Smooth muscle cell (in vitro differentiated cells): ENCODE measurements at regions not wholly inside any gene's neighbourhood (a gene's known extent, or its start where the extent isn't known, plus 50 kb on each side); places are given as distances from the start of the nearest gene placed in this dataset.

Experiments
- DNase-seq: peaks from one replicate; lab custom pipeline; 2025; ENCODE audit not compliant: unreplicated experiment; lab: John Stamatoyannopoulos, UW
- H2AFZ ChIP-seq: fragments of 200-600 bp; sonication (generic); 2 replicates; pipeline ENCODE4 v1.6.0; 2016; ENCODE audit warnings: antibody characterized with exemption, low read depth, mild to moderate bottlenecking
- H3F3A ChIP-seq: fragments of 200-600 bp; sonication (generic); 2 replicates; pipeline ENCODE4 v1.6.0; 2017; ENCODE audit warnings: antibody characterized with exemption, low read depth
- H3K27ac ChIP-seq: fragments of 200-600 bp; sonication (generic); 2 replicates; pipeline ENCODE4 v1.5.1; 2016; ENCODE audit warnings: low read depth, mild to moderate bottlenecking
- H3K27me3 ChIP-seq: fragments of 200-600 bp; sonication (generic); 2 replicates; pipeline ENCODE4 v1.6.1; 2016; ENCODE audit warnings: low read depth, mild to moderate bottlenecking
- H3K36me3 ChIP-seq: fragments of 200-600 bp; sonication (generic); 2 replicates; pipeline ENCODE4 v1.5.1; 2016; ENCODE audit warnings: low read depth
- H3K4me1 ChIP-seq: fragments of 200-600 bp; sonication (generic); 2 replicates; pipeline ENCODE4 v1.5.1; 2016; ENCODE audit warnings: low read depth
- H3K4me2 ChIP-seq: fragments of 200-600 bp; sonication (generic); 2 replicates; pipeline ENCODE4 v1.6.0; 2016; ENCODE audit warnings: mild to moderate bottlenecking
- H3K4me3 ChIP-seq: fragments of 200-600 bp; sonication (generic); 2 replicates; pipeline ENCODE4 v1.5.1; 2016; ENCODE audit warnings: mild to moderate bottlenecking
- H3K79me2 ChIP-seq: fragments of 200-600 bp; sonication (generic); 2 replicates; pipeline ENCODE4 v1.6.0; 2016; ENCODE audit warnings: low read depth, mild to moderate bottlenecking
- H3K9ac ChIP-seq: fragments of 200-600 bp; sonication (generic); 2 replicates; pipeline ENCODE4 v1.6.0; 2016; ENCODE audit warnings: low read depth
- H3K9me3 ChIP-seq: fragments of 200-600 bp; sonication (generic); replicated peaks from 2 replicates; pipeline ENCODE4 v1.5.1; 2016; ENCODE audit warnings: low read depth
- H4K20me1 ChIP-seq: fragments of 200-600 bp; sonication (generic); 2 replicates; pipeline ENCODE4 v1.6.0; 2016; ENCODE audit warnings: low read depth
- WGBS: methylation state at CpG from one replicate; pipeline ENCODE4 v1.1.7; 2016; ENCODE audit warnings: low lambda C conversion rate; 5-methylcytosine and 5-hydroxymethylcytosine counted together
- TF ChIP-seq, protein P1 (sequence below): fragments of 200-600 bp; sonication (generic); IDR thresholded peaks from 2 replicates; pipeline ENCODE4 v1.5.1; 2017; ENCODE audit warnings: borderline replicate concordance, mild to moderate bottlenecking, antibody characterized with exemption; ENCODE audit not compliant: insufficient read depth, poor library complexity, severe bottlenecking

DNA sequence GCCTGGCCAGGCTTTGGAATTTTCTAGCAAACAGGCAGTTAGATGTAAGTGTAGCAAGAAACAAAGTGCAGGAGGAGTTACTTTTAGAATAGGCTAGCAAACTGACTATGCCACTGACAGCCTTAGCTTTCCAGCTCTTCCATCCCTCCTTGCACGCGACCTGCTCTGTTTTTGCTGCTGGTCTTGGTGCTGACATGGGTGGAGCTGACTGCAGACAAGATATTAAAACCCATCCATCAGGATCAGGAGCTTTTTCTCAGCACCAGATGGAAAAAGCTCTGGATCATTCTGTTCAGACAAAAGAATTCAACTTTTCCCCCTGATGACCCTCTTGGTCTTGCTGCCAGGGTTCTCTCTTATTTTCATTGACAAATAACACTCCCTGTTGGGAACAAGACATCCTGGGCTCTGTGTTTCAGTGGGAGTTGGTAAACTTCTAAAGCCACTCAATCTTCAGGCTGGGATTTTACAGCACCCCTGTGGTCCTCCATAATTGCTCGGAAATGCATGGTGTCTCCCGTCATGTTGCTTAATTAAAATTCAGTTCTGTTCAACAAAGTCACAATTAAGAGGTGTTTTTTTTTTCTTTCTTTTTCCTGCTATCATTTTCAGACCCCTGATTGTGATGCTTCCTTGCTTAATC lies 240.0 kb upstream of the LARGE1 start:
- H2AFZ ChIP-seq, result no peak overlapping the region
- H3K9me3 ChIP-seq, result no peaks in the 10 kb centered on the region
- no peak overlapping the region for H3K9ac ChIP-seq
- H3K4me2 ChIP-seq, result no peak overlapping the region
- WGBS, result 51% methylated on average over 4 of the region's 4 CpGs
- TF ChIP-seq, protein P1, sequence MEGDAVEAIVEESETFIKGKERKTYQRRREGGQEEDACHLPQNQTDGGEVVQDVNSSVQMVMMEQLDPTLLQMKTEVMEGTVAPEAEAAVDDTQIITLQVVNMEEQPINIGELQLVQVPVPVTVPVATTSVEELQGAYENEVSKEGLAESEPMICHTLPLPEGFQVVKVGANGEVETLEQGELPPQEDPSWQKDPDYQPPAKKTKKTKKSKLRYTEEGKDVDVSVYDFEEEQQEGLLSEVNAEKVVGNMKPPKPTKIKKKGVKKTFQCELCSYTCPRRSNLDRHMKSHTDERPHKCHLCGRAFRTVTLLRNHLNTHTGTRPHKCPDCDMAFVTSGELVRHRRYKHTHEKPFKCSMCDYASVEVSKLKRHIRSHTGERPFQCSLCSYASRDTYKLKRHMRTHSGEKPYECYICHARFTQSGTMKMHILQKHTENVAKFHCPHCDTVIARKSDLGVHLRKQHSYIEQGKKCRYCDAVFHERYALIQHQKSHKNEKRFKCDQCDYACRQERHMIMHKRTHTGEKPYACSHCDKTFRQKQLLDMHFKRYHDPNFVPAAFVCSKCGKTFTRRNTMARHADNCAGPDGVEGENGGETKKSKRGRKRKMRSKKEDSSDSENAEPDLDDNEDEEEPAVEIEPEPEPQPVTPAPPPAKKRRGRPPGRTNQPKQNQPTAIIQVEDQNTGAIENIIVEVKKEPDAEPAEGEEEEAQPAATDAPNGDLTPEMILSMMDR, result no peak
- no peaks in the 10 kb centered on the region for H4K20me1 ChIP-seq
- no peak overlapping the region for H3K27ac ChIP-seq
- no peaks in the 10 kb centered on the region for H3F3A ChIP-seq
- peaks cover 13% of the 10 kb centered on the region for H3K27me3 ChIP-seq
- H3K36me3 ChIP-seq, result no peaks in the 10 kb centered on the region
- no peak overlapping the region for H3K4me3 ChIP-seq
- H3K79me2 ChIP-seq, result no peaks in the 10 kb centered on the region
- H3K4me1 ChIP-seq, result peaks cover 14% of the 10 kb centered on the region
- DNase-seq, result no peak

DNA sequence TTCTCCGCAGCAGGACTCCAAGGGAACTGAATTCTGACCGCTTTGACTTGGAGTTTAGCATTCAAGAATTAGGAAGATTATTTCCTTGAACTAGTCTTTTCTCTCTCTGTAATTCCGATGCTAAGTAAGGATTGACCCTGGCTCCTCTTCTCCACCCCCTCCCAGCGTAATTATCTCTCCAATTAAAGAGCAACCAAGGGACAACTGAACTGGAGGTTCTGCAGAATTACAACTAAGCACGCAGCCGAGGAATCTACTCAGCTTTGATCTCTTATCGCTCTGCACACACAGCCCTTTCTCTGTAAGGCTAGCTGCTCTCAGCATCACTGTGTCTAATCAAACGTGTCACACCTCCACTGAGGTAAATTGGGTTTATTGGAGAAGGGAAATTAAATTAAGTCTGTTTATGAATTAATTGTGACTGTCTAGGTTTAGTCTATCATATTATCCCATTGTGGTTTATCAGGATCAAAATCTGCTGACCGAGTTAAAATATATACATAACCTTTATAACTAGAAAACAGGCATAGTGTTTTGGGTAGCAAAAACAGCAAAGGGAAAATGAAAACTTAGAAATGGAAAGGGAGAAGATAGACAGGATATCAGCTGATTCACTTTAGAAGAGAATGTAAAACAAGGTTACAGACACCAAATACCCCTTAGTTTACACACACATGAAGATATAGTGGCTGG lies 241.3 kb upstream of the LARGE1 start:
- no peak for DNase-seq
- peaks cover 20% of the 10 kb centered on the region for H3K27me3 ChIP-seq
- no peak overlapping the region for H3K27ac ChIP-seq
- no peaks in the 10 kb centered on the region for H3K79me2 ChIP-seq
- H3K4me3 ChIP-seq, result no peak overlapping the region
- TF ChIP-seq, protein P1, result no peak
- H2AFZ ChIP-seq, result no peak overlapping the region
- no peak overlapping the region for H3K9ac ChIP-seq
- no peak overlapping the region for H3K4me2 ChIP-seq
- no peaks in the 10 kb centered on the region for H3K9me3 ChIP-seq
- peaks cover 14% of the 10 kb centered on the region for H3K4me1 ChIP-seq
- no peaks in the 10 kb centered on the region for H3F3A ChIP-seq
- no peaks in the 10 kb centered on the region for H4K20me1 ChIP-seq
- WGBS, result 68% methylated on average over 9 of the region's 9 CpGs
- H3K36me3 ChIP-seq, result no peaks in the 10 kb centered on the region

DNA sequence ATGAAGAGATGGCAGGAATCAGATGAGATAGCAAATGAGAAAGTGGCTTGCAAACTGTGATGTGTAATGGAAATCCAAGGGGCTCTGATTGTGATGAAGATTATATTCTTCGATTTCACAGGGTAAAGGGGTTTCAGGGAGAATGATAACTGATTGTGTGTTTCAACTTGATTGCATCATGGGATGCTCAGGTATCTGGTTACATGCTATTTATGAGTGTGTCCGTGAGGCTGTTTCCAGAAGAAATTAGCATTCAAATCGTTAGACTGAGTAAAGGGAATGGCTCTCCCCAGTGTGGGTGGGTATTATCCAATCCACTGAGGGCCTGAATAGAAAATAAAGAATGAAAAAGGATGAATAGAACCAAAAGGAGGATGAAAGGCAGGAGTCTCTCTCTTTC lies 278.7 kb upstream of the LARGE1 start:
- Histone ChIP-seq H4K20me1 (no peaks in the 10 kb centered on the region), H3K4me2 (no peak overlapping the region), H3K9me3 (no peaks in the 10 kb centered on the region), H3K27me3 (no peaks in the 10 kb centered on the region), H3K4me1 (no peaks in the 10 kb centered on the region), H3K9ac (no peak overlapping the region), H3K27ac (no peak overlapping the region), H3K79me2 (no peaks in the 10 kb centered on the region), H3K4me3 (no peak overlapping the region), H2AFZ (no peak overlapping the region), H3F3A (no peaks in the 10 kb centered on the region), H3K36me3 (no peaks in the 10 kb centered on the region)
- TF ChIP-seq, protein P1, result no peak
- no peak for DNase-seq
- 72% methylated on average over 3 of the region's 3 CpGs for WGBS

DNA sequence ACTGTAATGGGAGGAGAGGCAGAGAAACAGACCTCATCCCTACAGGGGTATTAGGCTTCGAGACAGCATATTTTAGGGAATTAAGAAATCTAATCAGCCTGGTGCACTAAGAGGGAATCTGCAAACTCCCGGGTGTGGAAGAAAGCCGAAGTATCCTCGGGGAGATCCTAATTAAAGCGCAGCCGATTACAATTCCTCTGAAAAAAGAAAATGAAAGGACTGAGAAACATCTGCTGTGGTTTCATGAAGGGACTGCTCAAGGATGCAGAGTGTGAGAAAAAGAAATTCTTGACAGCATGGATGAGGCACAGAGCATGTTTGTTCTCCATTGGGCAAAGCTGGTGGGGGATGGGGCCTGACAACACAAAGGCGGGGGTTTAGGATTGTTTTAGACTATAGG lies 290.0 kb upstream of the LARGE1 start:
- Histone ChIP-seq H3K9me3 (no peaks in the 10 kb centered on the region), H3K79me2 (no peaks in the 10 kb centered on the region), H3K9ac (no peak overlapping the region), H3K4me2 (no peak overlapping the region), H3K27ac (no peak overlapping the region), H3K36me3 (no peaks in the 10 kb centered on the region), H3F3A (no peaks in the 10 kb centered on the region), H3K4me1 (peaks cover 11% of the 10 kb centered on the region), H2AFZ (no peak overlapping the region), H4K20me1 (no peaks in the 10 kb centered on the region), H3K4me3 (no peak overlapping the region), H3K27me3 (no peaks in the 10 kb centered on the region)
- no peak for DNase-seq
- TF ChIP-seq, protein P1, result no peak
- 83% methylated on average over 7 of the region's 7 CpGs for WGBS
